Fibroblast of lung (primary cell): ENCODE measurements at regions not wholly inside any gene's neighbourhood (a gene's known extent, or its start where the extent isn't known, plus 50 kb on each side); places are given as distances from the start of the nearest gene placed in this dataset.

ENCODE experiments used
- CTCF ChIP-seq, 2 donors: IDR thresholded peaks in 1 of 2; conservative IDR thresholded peaks in 1 of 2; 1 replicate in 1 of 2; 2 replicates in 1 of 2; pipeline ENCODE4 v1.5.1; 2011 to 2012; ENCODE audit warnings: low read length in 2 of 2, control low read depth in 1 of 2, inconsistent platforms in 1 of 2, low read depth in 1 of 2, mild to moderate bottlenecking in 1 of 2
- EZH2 ChIP-seq: IDR thresholded peaks from 2 replicates; pipeline ENCODE4 v1.5.1; 2012; ENCODE audit warnings: low read length, control low read depth, mild to moderate bottlenecking; ENCODE audit errors: missing control alignments

- TF ChIP-seq EZH2 (no peak), CTCF (conservative IDR thresholded peaks at IDR 0.05 in 1 of 2, IDR thresholded peaks at IDR 0.05 in 1 of 2; ENCODE audit: low read depth in 1 of 2, low read length in 2 of 2) (no peak)
Measured at GRCh38 chr3:13179181-13179580, 106.0 kb upstream of the IQSEC1 start.
